ENCODE measurements at regions not wholly inside any gene's neighbourhood (a gene's known extent, or its start where the extent isn't known, plus 50 kb on each side); places are given as distances from the start of the nearest gene placed in this dataset.

DNA sequence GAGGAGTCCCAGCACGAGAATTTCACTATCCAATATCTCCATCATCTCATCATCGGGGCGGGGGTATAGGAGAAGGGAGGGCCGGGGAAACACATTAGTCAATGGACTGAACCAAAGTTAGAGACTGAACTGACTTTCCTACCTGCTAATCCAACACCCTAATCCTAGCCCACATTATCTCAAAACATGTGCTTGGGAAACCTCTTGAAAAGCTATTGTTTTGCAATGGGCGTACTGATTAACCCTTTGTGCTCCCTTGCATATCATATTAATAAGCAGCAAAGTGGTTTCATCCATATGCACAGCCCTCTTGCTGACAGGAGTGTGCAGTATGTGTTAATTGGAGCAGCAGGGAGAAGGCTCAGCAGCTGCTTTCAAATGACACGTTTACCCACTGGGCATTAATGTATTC lies 125.7 kb upstream of the GRIP1 start:
- H3K9me3 ChIP-seq (ENCODE audit: control insufficient read depth, insufficient read depth, low read depth, low read length) = no peaks in the 10 kb centered on the region
- no peak overlapping the region for H3K27ac ChIP-seq (ENCODE audit: extremely low read depth, low read depth, low read length)
- ChIA-PET CTCF (interaction anchor here (0.7 kb wide), 1 partner anchor 94 kb away, joined by 3 read pairs; no protein-coding TSS in a partner anchor), POLR2A (interaction anchor here (0.7 kb wide), 1 partner anchor 20 kb away, joined by 3 read pairs; no protein-coding TSS in a partner anchor)
- peak overlapping the region; percentile 18 for H3K4me3 ChIP-seq (ENCODE audit: low read depth, low read length)
- H3K36me3 ChIP-seq (ENCODE audit: control insufficient read depth in 2 of 2, insufficient read depth in 1 of 2, low read length in 2 of 2) = no peaks in the 10 kb centered on the region
- H3K4me1 ChIP-seq (ENCODE audit: control insufficient read depth, insufficient read depth, low read length) = peaks cover 18% of the 10 kb centered on the region
- peak; percentile 40; the same call in 1 of the 2 replicates for TF ChIP-seq ZBTB8A (tag by site-specific recombination; IDR thresholded peaks at IDR 0.05)
- TF ChIP-seq, protein P1, sequence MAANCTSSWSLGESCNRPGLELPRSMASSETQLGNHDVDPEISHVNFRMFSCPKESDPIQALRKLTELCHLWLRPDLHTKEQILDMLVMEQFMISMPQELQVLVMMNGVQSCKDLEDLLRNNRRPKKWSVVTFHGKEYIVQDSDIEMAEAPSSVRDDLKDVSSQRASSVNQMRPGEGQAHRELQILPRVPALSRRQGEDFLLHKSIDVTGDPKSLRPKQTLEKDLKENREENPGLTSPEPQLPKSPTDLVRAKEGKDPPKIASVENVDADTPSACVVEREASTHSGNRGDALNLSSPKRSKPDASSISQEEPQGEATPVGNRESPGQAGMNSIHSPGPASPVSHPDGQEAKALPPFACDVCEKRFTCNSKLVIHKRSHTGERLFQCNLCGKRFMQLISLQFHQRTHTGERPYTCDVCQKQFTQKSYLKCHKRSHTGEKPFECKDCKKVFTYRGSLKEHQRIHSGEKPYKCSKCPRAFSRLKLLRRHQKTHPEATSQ (tag by site-specific recombination; IDR thresholded peaks at IDR 0.05) = no peak
- TF ChIP-seq KLF1 (tag by site-specific recombination; IDR thresholded peaks at IDR 0.05) = no peak; the same call in 1 of the 2 replicates
- TF ChIP-seq FEZF1 (tag by site-specific recombination; IDR thresholded peaks at IDR 0.05) = peak; percentile 24; the same call in 1 of the 2 replicates
- TF ChIP-seq ZNF354C (tag by site-specific recombination; IDR thresholded peaks at IDR 0.05; ENCODE audit: borderline replicate concordance, low read depth) = no peak
- no peak for TF ChIP-seq ZNF274 (IDR thresholded peaks at IDR 0.05; ENCODE audit: low read length)
- TF ChIP-seq ZNF274 (tag by site-specific recombination; IDR thresholded peaks at IDR 0.05; ENCODE audit: borderline replicate concordance) = no peak
- 0 out of 2 replicates have a peak, but pooled peaks have one; percentile 36 for TF ChIP-seq TSHZ1 (tag by site-specific recombination; IDR thresholded peaks at IDR 0.05; ENCODE audit: borderline replicate concordance)
- TF ChIP-seq SP2 (tag by site-specific recombination; IDR thresholded peaks at IDR 0.05) = peak; percentile 13; the same call in 1 of the 2 replicates
- TF ChIP-seq SCRT1 (tag by site-specific recombination; IDR thresholded peaks at IDR 0.05; ENCODE audit: borderline replicate concordance) = no peak
- no peak for TF ChIP-seq ZBTB21 (tag by site-specific recombination; IDR thresholded peaks at IDR 0.05)
- peak; percentile 100 for TF ChIP-seq PRDM10 (tag by site-specific recombination; IDR thresholded peaks at IDR 0.05)
- peak; percentile 23; the same call in 1 of the 2 replicates for TF ChIP-seq ZNF843 (tag by site-specific recombination; IDR thresholded peaks at IDR 0.05)
- TF ChIP-seq, protein P2, sequence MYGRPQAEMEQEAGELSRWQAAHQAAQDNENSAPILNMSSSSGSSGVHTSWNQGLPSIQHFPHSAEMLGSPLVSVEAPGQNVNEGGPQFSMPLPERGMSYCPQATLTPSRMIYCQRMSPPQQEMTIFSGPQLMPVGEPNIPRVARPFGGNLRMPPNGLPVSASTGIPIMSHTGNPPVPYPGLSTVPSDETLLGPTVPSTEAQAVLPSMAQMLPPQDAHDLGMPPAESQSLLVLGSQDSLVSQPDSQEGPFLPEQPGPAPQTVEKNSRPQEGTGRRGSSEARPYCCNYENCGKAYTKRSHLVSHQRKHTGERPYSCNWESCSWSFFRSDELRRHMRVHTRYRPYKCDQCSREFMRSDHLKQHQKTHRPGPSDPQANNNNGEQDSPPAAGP (tag by site-specific recombination; IDR thresholded peaks at IDR 0.05) = peak; percentile 65; the same call in 1 of the 2 replicates
- TF ChIP-seq ZNF202 (tag by site-specific recombination; IDR thresholded peaks at IDR 0.05; ENCODE audit: borderline replicate concordance) = no peak
- TF ChIP-seq ZBTB7A (tag by site-specific recombination; IDR thresholded peaks at IDR 0.05; ENCODE audit: low read depth) = no peak
- TF ChIP-seq ZNF701 (tag by site-specific recombination; IDR thresholded peaks at IDR 0.05) = no peak
- TF ChIP-seq WT1 (tag by site-specific recombination; IDR thresholded peaks at IDR 0.05) = peak; percentile 55; the same call in 1 of the 2 replicates
- no peak for TF ChIP-seq ZNF473 (tag by site-specific recombination; IDR thresholded peaks at IDR 0.05)
- no peak for TF ChIP-seq MEIS1 (CRISPR knock-in tag; IDR thresholded peaks at IDR 0.05; ENCODE audit: borderline replicate concordance)
- no peak for TF ChIP-seq ZNF768 (tag by site-specific recombination; IDR thresholded peaks at IDR 0.05)
- TF ChIP-seq INSM2 (tag by site-specific recombination; IDR thresholded peaks at IDR 0.05) = 0 out of 2 replicates have a peak, but pooled peaks have one; percentile 28
- TF ChIP-seq ZNF558 (tag by site-specific recombination; IDR thresholded peaks at IDR 0.05) = 0 out of 2 replicates have a peak, but pooled peaks have one; percentile 14
- no peak for TF ChIP-seq BCL6B (tag by site-specific recombination; IDR thresholded peaks at IDR 0.05)
- TF ChIP-seq ZNF600 (tag by site-specific recombination; IDR thresholded peaks at IDR 0.05) = 0 out of 2 replicates have a peak, but pooled peaks have one; percentile 10
- no peak for TF ChIP-seq ZNF391 (tag by site-specific recombination; IDR thresholded peaks at IDR 0.05; ENCODE audit: borderline replicate concordance, low read depth)
